Immature natural killer cell (primary cell): ENCODE measurements at regions not wholly inside any gene's neighbourhood (a gene's known extent, or its start where the extent isn't known, plus 50 kb on each side); places are given as distances from the start of the nearest gene placed in this dataset.

Source experiments
- DNase-seq, 3 donors: peaks; one replicate each; pipeline ENCODE4 v3.0.0; 2022; ENCODE audit warnings: mixed read lengths in 1 of 3
- H3K27ac Mint-ChIP-seq, 6 donors: one replicate each; pipeline ENCODE4 v1.8.0; 2020; ENCODE audit warnings: mixed read lengths in 6 of 6, mild to moderate bottlenecking in 5 of 6, inconsistent platforms in 4 of 6, moderate library complexity in 3 of 6
- H3K27me3 Mint-ChIP-seq, 3 donors: one replicate each; pipeline ENCODE4 v1.8.0; 2020 to 2021; ENCODE audit warnings: low read depth in 3 of 3, mild to moderate bottlenecking in 3 of 3, mixed read lengths in 3 of 3, moderate library complexity in 3 of 3, inconsistent platforms in 1 of 3
- H3K36me3 Mint-ChIP-seq, 3 donors: one replicate each; pipeline ENCODE4 v1.8.0; 2020; ENCODE audit warnings: mixed read lengths in 3 of 3, inconsistent platforms in 2 of 3, mild to moderate bottlenecking in 2 of 3
- H3K4me1 Mint-ChIP-seq, 2 donors: one replicate each; pipeline ENCODE4 v1.8.0; 2020; ENCODE audit warnings: inconsistent platforms in 2 of 2, mild to moderate bottlenecking in 2 of 2, mixed read lengths in 2 of 2, moderate library complexity in 1 of 2
- H3K4me3 Mint-ChIP-seq, 5 donors: one replicate each; pipeline ENCODE4 v1.8.0; 2020; ENCODE audit warnings: mild to moderate bottlenecking in 5 of 5, mixed read lengths in 5 of 5, inconsistent platforms in 3 of 5, moderate library complexity in 3 of 5
- H3K9me3 Mint-ChIP-seq, 6 donors: one replicate each; pipeline ENCODE4 v1.8.0; 2020; ENCODE audit warnings: mild to moderate bottlenecking in 6 of 6, mixed read lengths in 6 of 6, inconsistent platforms in 4 of 6, moderate library complexity in 3 of 6

DNA sequence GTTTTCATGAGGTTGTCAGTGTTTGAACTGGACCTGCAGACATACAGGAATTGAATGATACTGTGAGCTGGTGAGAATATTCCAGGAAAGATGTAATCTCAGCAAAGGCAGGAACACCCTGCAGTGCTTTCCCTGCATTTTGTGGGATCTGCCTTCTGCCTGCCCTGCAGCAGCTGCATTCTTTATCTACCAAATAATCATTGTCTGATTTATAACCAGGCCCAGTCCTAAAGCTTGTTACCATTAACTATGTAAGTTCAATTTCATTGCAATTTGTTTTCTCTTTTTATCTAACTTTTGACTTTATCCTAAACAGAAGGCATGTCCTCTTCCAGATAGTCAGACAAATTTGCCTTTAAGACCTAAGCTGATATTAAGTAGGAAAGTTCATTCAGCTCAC is 99.8 kb upstream of the NOCT start:
- Mint-ChIP-seq H3K4me1 (peaks cover 1 to 9% of the 10 kb centered on the region in 2 donors), H3K9me3 (peaks cover 0 to 2% (median 0%) of the 10 kb centered on the region in 6 donors), H3K36me3 (no peaks in the 10 kb centered on the region), H3K27ac (no peak overlapping the region), H3K27me3 (peaks cover 0 to 2% (median 0%) of the 10 kb centered on the region in 3 donors), H3K4me3 (no peak overlapping the region)
- no peak for DNase-seq

DNA sequence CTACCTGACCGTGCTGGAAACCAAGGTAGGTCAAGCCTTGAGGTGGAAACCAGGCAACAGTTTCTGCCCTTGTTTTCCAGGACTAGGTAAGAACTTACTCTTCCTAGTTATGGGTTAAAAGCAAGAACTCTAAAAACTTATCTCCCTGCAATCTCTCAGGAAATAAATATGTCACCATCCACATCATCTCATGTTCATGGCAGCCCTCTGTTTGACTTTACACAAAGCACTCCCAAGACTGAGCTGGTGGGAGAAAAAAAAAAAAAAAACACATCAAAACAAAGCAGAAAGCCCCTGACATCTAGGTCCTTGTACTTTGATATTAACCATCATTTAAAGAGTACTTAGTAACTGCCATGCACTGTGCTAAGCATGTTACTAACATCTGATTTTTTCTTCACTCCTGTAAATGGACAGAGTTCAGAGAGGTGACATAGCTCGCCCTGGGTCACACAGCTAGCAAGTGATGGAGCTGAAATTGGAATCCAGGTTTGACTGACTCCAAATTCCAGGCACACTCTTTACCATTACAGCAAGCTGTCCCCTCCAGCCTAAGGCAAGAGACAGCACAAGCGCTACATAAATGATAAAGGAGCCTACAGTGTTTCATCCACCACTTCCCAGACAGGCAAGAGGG is 102.8 kb upstream of the NOCT start:
- H3K9me3 Mint-ChIP-seq = no peaks in the 10 kb centered on the region
- H3K27me3 Mint-ChIP-seq = peaks cover 0 to 3% (median 2%) of the 10 kb centered on the region in 3 donors
- DNase-seq = no peak
- no peaks in the 10 kb centered on the region for H3K36me3 Mint-ChIP-seq
- H3K4me3 Mint-ChIP-seq = no peak overlapping the region
- H3K4me1 Mint-ChIP-seq = no peaks in the 10 kb centered on the region
- H3K27ac Mint-ChIP-seq = no peak overlapping the region

DNA sequence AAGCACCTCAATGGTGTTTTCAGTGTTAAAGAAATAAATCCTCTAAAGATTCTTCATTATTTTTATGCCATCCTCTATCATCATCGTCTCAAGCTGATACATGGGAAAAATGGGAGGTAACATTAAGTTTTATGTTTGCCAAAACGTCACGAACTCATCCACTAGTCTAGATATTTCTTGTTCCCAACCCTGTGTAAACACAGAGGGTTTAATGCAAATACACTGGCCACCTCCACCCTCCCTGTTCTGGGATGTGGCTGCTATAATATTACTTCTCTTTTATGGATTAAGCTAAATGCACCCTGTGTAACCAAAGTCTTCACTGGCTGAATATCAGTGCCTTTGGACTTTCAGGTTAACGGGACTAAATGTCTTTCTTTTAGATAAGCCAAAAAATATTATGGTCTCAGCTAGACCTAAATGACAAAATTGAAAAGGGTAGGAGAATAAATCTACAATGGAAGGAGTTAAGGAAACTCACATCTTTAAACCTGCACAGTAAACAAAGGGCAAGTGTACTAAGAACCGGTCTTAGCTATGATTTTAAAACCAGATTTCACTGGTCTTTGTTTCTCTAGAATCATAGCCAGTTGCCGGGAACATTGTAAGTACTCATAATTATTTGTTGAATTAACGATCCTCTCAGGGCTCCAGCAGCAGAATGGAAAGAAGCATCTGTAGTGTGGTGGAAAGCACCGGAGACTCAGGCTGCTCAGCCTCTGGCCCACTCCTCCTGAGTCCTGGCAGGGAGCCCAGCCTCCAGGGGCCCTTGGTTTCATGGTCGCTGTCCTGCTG is 103.5 kb upstream of the NOCT start:
- H3K4me1 Mint-ChIP-seq = no peaks in the 10 kb centered on the region
- peaks cover 0 to 4% (median 2%) of the 10 kb centered on the region in 3 donors for H3K27me3 Mint-ChIP-seq
- no peak for DNase-seq
- no peaks in the 10 kb centered on the region for H3K36me3 Mint-ChIP-seq
- H3K27ac Mint-ChIP-seq = no peak overlapping the region
- no peak overlapping the region for H3K4me3 Mint-ChIP-seq
- no peaks in the 10 kb centered on the region for H3K9me3 Mint-ChIP-seq

DNA sequence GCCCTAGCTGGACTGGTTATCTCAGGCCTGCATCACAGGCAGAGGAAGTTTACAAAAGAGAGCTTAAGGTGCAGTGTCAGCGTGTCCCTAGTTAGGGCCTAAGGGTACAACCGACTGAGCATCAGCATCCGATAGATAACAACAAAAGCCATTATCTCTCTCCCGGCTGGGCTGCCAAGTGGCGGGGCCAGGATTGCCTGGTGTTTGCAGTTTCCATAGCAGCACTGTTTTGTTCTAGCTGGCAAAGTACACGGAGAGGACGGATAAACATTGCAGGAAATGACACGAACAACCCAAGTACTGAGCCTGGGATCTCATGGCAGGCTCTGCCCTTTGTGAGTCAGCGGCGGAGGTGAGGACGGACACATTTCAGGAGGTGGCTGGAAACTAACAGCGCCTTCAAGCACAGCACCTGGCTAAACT is 104.7 kb upstream of the NOCT start:
- Mint-ChIP-seq H3K9me3 (no peaks in the 10 kb centered on the region), H3K4me1 (no peaks in the 10 kb centered on the region), H3K4me3 (no peak overlapping the region), H3K27ac (no peak overlapping the region), H3K27me3 (peaks cover 0 to 4% (median 2%) of the 10 kb centered on the region in 3 donors), H3K36me3 (no peaks in the 10 kb centered on the region)
- DNase-seq = no peak

DNA sequence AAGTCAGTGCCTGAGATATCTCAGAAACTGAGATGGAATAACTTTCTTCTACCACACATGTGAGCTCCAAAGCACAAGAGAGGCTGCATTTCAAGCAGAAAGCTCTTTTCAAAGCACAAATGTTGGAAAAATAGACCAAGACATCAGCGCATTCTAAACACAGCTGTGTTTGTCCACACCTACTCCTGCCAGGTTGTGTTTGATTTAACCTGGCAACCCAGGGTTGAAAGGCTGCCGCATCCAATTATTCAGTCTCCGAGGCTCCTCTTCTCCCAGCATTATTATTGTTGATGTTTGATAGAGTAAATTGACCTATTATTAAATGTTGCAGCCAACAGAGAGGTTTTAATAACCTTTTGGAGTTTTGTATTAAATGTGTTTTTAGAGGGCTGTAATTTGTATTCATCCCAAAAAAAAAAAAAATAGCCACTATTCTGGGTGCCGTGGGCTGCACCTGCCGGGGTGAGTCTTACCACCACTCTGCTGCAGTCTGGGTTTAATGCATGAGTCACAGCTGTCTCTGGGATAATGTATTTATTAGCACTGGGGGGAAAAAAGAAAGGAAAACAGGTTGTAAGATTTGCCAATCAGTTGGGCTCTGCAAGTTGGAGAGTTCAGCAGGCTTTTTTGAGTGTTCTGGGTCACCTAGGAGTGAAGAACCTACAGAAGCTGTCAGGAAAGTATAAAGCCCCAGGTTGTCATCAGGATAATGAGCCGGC is 105.2 kb upstream of the NOCT start:
- Mint-ChIP-seq H3K27ac (no peak overlapping the region), H3K4me3 (no peak overlapping the region), H3K27me3 (peaks cover 0 to 4% (median 2%) of the 10 kb centered on the region in 3 donors), H3K4me1 (no peaks in the 10 kb centered on the region), H3K36me3 (no peaks in the 10 kb centered on the region), H3K9me3 (no peaks in the 10 kb centered on the region)
- no peak for DNase-seq

DNA sequence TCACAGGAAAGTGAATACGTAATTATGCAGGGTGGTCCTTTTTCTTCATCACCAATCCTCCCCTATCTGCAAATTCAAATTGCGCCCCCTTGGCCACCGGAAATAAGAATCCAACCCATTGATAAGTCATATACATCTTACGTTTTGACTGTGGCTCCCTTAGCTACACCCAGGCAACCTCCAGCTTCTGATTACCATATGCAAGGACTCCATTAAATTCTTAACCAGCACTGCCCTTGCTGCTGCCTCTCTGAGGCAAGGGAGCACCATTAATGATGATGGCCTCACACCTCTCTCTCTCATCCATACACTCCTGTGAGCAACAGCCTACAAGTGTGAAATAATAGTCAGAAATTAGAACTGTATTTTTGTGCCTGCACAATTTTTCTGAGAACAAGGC is 106.0 kb upstream of the NOCT start:
- no peaks in the 10 kb centered on the region for H3K36me3 Mint-ChIP-seq
- H3K27ac Mint-ChIP-seq = no peak overlapping the region
- no peak for DNase-seq
- H3K27me3 Mint-ChIP-seq = peaks cover 0 to 4% (median 2%) of the 10 kb centered on the region in 3 donors
- no peaks in the 10 kb centered on the region for H3K9me3 Mint-ChIP-seq
- H3K4me3 Mint-ChIP-seq = no peak overlapping the region
- no peaks in the 10 kb centered on the region for H3K4me1 Mint-ChIP-seq

DNA sequence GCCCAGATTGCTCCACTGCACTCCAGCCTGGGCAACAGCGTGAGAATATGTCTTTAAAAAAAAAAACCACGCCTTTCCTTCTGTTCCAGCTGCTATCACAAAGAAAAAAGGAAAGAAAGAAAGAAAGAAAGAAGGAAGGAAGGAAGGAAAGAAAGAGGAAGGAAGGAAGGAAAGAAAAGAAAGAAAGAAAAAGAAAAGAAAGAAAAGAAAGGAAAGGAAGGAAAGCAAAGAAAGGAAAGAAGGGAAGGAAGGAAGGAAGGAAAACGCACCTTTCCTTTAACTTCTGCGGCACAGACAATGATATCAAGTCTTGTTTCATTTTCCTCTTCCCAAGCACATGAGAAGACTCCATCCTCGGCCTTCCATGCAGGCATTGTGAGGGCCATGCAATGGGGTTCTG is 107.4 kb upstream of the NOCT start:
- Mint-ChIP-seq H3K9me3 (no peaks in the 10 kb centered on the region), H3K4me3 (no peak overlapping the region), H3K36me3 (no peaks in the 10 kb centered on the region), H3K27ac (no peak overlapping the region), H3K4me1 (no peaks in the 10 kb centered on the region), H3K27me3 (peaks cover 0 to 4% (median 4%) of the 10 kb centered on the region in 3 donors)
- no peak for DNase-seq

DNA sequence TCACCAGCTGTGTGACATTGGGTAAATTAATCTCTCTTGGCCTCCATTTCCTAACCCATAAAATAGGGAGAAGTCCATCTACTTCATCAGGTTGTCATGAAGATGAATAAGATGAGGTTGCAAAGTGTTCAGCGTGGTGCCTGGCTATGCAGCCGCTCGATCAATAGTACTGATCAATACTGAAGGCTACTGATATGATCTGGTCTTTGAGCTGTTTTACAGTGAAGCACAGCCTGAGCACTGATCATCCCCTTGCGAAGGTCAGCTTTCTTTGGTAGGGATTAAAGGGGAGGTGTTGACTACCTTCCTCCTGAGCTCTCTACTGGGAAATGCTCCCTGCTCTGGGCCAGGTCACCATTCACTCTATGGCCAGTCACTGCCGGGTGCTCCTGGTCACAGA is 108.4 kb upstream of the NOCT start:
- Mint-ChIP-seq H3K4me3 (no peak overlapping the region), H3K9me3 (no peaks in the 10 kb centered on the region), H3K27me3 (peaks cover 0 to 4% (median 4%) of the 10 kb centered on the region in 3 donors), H3K36me3 (no peaks in the 10 kb centered on the region), H3K4me1 (no peaks in the 10 kb centered on the region), H3K27ac (no peak overlapping the region)
- DNase-seq = no peak

DNA sequence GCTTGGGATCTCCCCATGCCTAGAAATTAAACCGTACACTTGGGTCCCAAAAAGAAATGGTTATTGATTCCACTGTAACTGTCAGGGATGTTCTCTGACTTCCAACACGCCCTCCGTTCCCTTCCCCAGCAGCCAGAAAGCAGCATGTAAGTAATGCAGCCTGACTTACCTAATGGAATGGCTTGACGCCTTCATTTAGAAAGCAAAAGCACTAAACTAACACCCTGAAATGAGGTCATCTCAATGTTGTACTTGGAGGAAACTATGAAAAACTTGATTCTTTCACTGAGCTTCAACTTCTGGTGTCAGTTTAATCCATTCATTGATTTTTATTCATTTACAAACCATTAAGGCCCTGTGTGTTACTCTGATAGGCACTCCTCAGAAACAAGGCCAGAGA is 110.8 kb upstream of the NOCT start:
- H3K27ac Mint-ChIP-seq = no peak overlapping the region
- no peaks in the 10 kb centered on the region for H3K36me3 Mint-ChIP-seq
- no peak overlapping the region for H3K4me3 Mint-ChIP-seq

DNA sequence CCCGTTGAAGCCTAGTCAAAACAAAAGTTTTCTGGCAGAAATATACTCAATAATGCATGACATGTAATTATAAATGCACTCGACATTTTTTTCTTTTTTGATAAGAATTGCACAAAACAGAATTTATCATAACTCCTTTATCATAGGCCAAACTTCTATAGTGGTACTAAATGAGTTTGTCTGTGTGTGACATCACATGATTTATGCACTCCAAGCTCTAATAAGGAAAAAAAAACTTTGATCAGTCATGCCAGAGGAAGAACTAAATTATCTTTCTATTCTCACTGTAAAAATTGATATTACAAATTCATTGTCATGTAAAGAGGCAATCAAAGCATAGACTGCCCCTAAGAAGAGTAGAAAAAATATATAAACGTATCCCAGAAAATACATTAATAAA is 112.4 kb upstream of the NOCT start:
- peaks cover 0 to 4% (median 2%) of the 10 kb centered on the region in 3 donors for H3K27me3 Mint-ChIP-seq
- no peaks in the 10 kb centered on the region for H3K36me3 Mint-ChIP-seq
- no peak for DNase-seq
- no peaks in the 10 kb centered on the region for H3K4me1 Mint-ChIP-seq
- no peak overlapping the region for H3K27ac Mint-ChIP-seq
- no peak overlapping the region for H3K4me3 Mint-ChIP-seq
- H3K9me3 Mint-ChIP-seq = no peaks in the 10 kb centered on the region

More for the DNA sequence above, 110.8 kb upstream of the NOCT start:
- no peaks in the 10 kb centered on the region for H3K4me1 Mint-ChIP-seq
- no peaks in the 10 kb centered on the region for H3K9me3 Mint-ChIP-seq
- H3K27me3 Mint-ChIP-seq = peaks cover 0 to 4% (median 2%) of the 10 kb centered on the region in 3 donors
- no peak for DNase-seq

DNA sequence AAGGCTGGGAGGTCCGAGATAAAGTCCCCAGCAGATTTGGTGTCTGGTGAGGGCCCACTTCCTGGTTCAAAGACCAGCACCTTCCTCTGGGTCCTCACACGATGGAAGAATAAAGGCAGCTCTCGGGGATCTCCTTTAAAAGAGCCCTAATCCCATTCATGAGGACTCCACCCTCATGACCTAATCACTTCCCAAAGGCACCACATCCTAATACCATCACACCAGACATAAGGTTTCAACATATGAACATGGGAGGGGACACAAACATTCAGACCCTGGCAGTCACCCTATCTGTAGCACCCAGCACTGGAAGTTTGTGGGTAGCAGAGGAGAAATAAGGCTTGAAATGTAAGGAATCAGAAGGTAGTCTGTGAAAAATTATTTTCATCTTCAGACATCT is 112.9 kb upstream of the NOCT start:
- Mint-ChIP-seq H3K4me1 (no peaks in the 10 kb centered on the region), H3K9me3 (no peaks in the 10 kb centered on the region), H3K27me3 (peaks cover 0 to 2% (median 0%) of the 10 kb centered on the region in 3 donors), H3K36me3 (no peaks in the 10 kb centered on the region), H3K27ac (no peak overlapping the region), H3K4me3 (no peak overlapping the region)
- no peak for DNase-seq

DNA sequence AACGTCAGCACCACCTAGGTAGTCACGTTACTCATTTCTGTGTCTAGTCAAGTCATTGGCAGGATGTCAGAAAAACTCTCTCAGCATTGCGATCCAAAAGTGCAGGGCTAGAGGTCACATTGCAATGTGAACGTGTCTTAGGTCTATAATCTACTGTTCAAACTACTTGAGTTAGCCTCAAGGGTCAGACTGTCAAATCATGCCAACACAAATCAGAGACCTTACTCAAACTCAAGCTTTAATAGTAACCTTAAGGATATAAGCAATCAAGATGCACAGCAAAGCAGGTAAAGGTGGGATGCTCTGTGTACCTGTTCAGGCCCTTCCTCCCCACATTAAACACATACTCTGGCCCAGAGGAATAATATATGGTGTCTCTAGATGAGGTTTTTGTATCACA is 114.4 kb upstream of the NOCT start:
- H3K27me3 Mint-ChIP-seq = peaks cover 0 to 2% (median 2%) of the 10 kb centered on the region in 3 donors
- DNase-seq = no peak
- H3K4me1 Mint-ChIP-seq = no peaks in the 10 kb centered on the region
- H3K4me3 Mint-ChIP-seq = no peak overlapping the region
- no peaks in the 10 kb centered on the region for H3K9me3 Mint-ChIP-seq
- H3K36me3 Mint-ChIP-seq = no peaks in the 10 kb centered on the region
- H3K27ac Mint-ChIP-seq = no peak overlapping the region

DNA sequence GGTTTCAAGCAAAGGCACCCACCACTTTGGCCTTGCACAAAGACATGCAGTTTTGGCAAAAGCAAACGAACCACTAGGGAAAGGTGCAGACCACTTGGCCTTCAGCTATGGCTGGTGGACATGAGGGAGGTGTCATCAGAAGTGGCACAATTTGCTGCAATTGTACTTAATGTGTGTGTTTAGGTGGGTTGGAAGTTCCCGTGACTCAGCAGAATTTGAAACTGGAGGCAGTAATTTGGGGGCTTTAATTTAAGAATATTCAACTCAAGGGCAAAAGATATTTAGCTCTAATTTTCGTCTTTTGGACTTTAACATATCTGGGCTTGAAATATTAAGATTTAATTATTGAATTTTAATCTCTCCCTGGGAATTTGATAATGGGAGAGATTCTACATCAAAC is 115.6 kb upstream of the NOCT start:
- H3K4me3 Mint-ChIP-seq = no peak overlapping the region
- no peak for DNase-seq
- H3K9me3 Mint-ChIP-seq = no peaks in the 10 kb centered on the region
- no peaks in the 10 kb centered on the region for H3K4me1 Mint-ChIP-seq
- H3K27ac Mint-ChIP-seq = no peak overlapping the region
- H3K27me3 Mint-ChIP-seq = peaks cover 0 to 2% (median 2%) of the 10 kb centered on the region in 3 donors
- H3K36me3 Mint-ChIP-seq = no peaks in the 10 kb centered on the region

DNA sequence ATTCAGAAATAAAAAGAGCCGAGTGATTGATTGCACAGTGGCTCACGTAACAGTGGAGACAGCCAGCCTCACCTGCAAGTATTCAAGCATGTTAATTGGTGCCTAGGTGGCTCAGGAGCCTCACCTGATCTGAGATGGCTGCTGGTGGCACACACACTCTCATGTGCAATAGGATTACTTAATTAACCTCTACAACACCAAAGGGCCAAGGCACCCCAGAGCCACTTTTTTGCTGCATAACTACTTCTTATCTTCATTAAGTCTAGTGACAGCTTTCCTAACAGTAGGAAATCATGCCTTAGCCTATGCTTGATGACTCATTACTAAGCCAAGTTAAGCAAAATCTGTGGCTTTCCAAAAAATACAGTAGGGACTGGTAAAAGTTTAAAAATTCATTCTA is 117.3 kb upstream of the NOCT start:
- Mint-ChIP-seq H3K9me3 (no peaks in the 10 kb centered on the region), H3K27me3 (peaks cover 0 to 2% (median 0%) of the 10 kb centered on the region in 3 donors), H3K36me3 (no peaks in the 10 kb centered on the region), H3K27ac (no peak overlapping the region), H3K4me1 (no peaks in the 10 kb centered on the region), H3K4me3 (no peak overlapping the region)
- no peak for DNase-seq
